Hematopoietic multipotent progenitor cell treated with erythropoietin and hydrocortisone succinate and interleukin-3 and kit ligand, for 6 days (in vitro differentiated cells): ENCODE measurements at regions not wholly inside any gene's neighbourhood (a gene's known extent, or its start where the extent isn't known, plus 50 kb on each side); places are given as distances from the start of the nearest gene placed in this dataset.

Experiments
- DNase-seq: peaks from one replicate; pipeline ENCODE4 v3.0.0-alpha.2; 2015

DNA sequence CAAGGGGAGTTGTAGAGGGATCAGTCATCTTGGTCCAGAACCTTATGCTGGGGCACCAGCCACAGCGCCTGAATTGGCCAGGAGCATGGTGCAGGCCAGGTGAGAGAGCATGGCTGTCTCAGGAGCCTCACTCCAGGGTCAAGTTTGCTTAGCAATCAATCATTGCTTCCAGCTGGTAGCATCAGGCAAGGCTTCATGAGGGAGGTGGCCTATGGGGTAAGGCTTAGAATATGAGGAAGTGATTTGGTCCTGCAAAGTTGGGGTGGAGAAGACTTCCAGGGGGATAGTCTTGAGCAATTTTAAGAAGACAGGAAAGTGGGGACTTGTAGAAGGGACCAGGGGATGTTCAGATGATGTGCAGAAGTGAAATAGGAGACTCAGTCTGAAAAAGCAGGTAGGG lies 53.9 kb upstream of the PITX1 start:
- DNase-seq, result no peak

GRCh38 chr5:135085936-135086725 lies 52.1 kb upstream of the PITX1 start:
- no peak for DNase-seq

DNA sequence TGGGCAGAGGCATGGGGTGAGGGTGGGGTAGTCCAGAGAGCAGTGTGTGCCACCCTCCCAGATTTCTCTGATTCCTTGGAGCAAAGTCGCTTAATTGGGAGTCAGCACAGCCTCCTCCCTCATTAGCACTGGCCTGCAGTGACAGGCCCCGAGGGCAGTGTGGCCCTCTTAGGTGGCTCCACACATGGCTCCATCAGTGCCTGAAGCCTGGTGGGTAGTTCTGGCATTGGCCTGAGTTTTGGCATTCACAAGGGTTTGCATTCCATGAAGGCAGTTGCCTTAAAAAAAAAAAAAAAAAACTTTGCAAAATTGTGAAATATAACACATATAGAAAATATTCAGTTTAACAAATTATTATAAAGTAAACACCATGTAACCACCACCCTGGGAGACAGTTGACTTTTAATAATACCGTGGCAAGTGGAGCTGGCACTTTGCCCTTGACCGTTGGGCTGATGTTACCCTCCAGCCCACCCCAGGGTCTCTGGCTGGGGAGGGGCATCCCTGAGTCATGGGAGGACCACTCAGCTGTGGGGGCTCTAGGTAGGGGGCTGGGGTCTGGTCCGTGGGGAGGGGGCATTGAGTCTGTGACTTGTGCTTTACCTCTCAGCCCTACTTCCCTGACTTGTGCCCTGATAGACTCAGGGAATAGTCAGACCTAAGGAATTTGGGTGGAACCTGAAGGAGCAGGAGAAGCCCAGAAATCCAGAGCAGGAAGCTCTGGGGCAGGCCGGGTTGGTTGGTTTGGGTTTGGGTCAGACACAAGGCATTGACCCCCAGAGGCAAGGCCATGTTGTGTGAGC lies 51.3 kb upstream of the PITX1 start:
- DNase-seq, result no peak
